ENCODE measurements at regions not wholly inside any gene's neighbourhood (a gene's known extent, or its start where the extent isn't known, plus 50 kb on each side); places are given as distances from the start of the nearest gene placed in this dataset.
A peak's percentile ranks its signal among the peaks of the same experiment; 100 is the strongest.
"Not testable (repeated sequence)": the region's sequence is repeated elsewhere in the genome, so short reads cannot be mapped to it uniquely, and the experiment has no call there.

- DNase-seq, result no peak
Measured at GRCh38 chr7:112930787-112931186, 140.6 kb upstream of the TMEM168 start.

- DNase-seq, result no peak
Measured at GRCh38 chr7:112929421-112929820, 139.2 kb upstream of the TMEM168 start.

DNA sequence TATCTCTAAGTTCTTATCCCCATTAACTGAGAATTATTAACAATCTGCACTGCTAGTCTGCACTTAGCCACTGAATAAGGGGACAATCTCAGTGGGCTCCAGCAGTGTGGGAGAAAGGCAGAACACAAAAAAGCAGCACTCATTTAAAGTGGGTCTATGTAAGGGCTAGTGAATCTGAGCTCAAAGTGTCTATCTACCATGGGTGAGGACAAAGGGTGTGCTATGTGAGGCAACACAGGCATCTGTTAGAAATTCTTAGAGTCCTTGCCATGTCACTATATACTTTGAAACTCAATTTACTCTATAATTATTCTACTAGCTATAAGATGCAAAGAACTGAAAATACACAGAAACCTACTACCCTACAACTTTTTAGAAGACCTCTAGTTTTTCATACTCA, 135.8 kb upstream of the TMEM168 start:
- DNase-seq, result no peak

DNA sequence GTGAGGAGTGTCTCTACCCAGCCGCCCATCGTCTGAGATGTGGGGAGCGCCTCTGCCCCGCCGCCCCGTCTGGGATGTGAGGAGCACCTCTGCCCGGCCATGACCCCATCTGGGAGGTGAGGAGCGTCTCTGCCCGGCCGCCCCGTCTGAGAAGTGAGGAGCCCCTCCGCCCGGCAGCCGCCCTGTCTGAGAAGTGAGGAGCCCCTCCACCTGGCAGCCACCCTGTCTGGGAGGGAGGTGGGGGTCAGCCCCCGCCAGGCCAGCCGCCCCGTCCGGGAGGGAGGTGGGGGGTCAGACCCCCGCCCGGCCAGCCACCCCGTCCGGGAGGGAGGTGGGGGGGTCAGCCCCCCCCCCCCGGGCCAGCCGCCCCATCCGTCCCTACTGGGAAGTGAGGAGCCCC, 132.4 kb upstream of the TMEM168 start:
- not testable (repeated sequence) for DNase-seq

- not testable (repeated sequence) for DNase-seq
Measured at GRCh38 chr7:112916431-112916830, 126.2 kb upstream of the TMEM168 start.

DNA sequence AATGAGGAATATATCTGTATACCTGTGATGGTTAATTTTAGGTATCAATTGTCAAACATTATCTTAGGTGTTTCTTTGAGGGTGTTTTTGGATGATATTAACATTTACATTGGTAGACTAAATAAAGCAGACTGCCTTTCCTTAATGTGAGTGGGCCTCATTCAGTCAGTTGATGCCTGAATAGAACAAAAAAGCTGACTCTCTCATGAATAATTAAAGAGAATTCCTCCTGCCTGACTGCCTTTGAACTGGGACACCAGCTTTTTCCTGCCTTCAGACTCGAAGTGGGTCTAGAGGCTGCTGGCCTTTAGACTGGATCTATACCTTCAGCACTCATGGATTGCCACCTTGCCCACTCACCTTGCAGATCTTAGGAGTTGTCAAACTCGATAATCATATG, 117.9 kb upstream of the TMEM168 start:
- no peak for DNase-seq

- no peak for DNase-seq
Measured at GRCh38 chr7:112907658-112908057, 117.5 kb upstream of the TMEM168 start.

DNA sequence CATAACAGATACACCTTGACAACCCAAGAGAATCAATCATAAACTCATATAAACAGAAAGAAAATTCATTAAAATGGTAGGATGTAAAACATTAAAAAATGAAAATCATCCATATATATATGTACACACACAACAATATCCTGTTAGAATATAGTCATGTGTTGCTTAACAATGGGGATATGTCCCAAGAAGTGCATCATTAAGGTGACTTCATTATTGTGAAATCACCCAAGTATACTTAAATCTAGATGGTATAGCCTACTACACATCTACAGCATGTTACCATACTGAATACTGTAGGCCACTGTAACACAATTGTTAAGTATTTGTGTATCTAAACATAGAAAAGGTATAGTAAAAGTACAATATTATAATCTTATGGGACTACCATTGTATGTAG, 115.8 kb upstream of the TMEM168 start:
- DNase-seq, result no peak

GRCh38 chr7:112905413-112905812, 115.2 kb upstream of the TMEM168 start:
- DNase-seq, result no peak

DNA sequence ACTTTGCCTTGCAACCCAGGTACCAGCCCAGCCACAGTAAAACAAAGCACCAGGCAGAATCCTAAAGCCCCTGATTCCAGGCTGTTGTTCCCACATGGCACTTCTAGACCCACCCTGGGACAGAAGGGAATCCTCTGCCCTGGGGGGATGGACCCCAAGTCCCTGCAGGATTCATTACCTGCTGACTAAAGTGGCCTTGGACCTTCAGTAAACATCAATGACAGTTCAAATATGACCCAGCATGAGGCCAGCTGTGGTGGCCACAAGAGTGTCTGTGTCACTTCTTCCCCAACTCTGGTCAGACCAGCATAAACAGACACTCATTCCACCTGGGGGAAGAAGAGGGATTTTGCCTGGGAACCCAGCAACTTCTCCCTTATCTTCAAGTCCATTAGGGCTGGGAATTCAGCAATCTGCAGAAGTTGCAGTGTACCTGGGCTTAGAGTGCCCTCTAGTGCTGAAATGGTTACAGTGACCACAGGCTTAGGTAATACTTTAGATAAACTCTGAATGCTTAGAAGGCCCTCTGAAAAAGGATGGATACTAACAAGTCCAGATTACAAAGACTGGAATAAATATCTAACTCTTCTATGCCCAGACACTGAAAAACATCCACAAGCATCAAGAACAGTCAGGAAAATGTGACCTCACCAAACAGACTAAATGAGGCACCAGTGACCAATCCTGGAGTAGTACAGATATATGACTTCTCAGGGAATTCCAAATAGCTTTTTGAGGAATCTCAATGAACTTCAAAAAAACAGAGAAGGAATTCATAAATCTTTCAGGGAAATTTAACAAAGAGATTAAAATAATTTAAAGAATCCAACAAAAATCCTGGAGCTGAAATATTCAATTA, 108.5 kb upstream of the TMEM168 start:
- DNase-seq, result peak; percentile 12 to 43

GRCh38 chr7:112897839-112898431, 107.7 kb upstream of the TMEM168 start:
- DNase-seq, result no peak

DNA sequence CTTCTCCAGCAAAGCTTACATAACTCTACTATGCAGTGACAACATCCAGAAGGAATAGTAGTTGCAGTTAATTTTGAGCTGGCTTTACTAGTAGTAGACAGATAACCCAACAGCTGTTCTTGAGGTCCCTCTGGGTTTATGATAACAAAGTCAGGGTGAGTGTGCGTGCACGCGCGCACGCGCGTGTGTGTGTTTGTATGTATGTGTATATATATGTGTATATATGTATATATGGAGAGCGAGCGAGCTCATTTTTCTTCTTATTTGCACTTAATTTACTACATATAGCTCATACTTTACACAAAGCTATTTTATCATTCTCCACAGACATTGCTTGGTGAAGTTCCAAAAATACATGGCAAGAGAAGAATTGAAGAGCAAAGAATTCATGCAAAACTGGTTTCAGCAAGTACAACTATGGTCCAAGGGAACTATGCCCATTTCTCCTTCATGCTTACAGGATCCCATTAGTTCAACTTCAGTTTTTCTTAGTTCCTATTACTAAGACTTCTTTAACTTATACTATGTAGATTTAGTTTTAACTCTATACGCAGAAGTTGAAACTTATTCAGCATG, 105.9 kb upstream of the TMEM168 start:
- no peak for DNase-seq

- DNase-seq, result no peak
Measured at GRCh38 chr7:112892263-112892662, 102.1 kb upstream of the TMEM168 start.

- DNase-seq, result no peak
Measured at GRCh38 chr7:112891698-112892097, 101.5 kb upstream of the TMEM168 start.

- no peak for DNase-seq
Measured at GRCh38 chr7:112889834-112890438, 99.7 kb upstream of the TMEM168 start.

DNA sequence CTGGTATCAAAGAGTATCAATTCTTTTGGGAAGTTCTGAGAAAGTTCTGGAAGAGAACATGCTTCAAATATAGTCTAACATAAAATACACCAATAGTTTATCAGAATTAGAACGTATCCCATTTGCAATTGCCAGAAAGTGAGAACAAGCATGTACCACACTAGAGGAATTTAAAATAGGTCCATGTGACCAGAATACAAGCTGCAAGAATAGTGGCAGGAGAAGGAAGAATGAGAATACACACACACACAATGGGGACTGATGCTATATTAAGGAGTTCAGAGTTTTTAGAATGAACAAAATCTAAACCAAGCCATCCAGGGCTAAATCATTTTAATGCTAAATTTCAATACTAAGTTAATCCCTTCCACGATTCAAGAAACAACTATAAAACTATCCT, 99.1 kb upstream of the TMEM168 start:
- DNase-seq, result no peak

DNA sequence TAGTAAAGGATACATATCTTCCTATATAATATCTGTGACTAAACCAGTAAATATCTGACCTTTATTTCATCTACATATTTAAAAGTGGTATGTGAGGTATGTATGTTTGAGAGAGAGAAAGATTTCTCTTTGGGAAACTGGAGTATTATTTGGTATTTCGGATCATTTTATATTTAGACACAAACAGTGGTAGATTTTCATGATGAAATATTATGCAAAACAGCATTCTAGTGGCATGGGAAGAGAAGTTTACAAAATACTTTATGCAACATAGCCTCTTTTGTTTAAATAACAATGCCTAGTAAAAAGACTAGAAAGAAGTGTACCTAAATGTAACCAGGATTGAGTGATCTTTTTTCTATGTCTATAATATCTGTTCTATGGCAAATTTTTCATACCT, 98.6 kb upstream of the TMEM168 start:
- no peak for DNase-seq

- DNase-seq, result no peak
Measured at GRCh38 chr7:112887976-112888375, 97.8 kb upstream of the TMEM168 start.

DNA sequence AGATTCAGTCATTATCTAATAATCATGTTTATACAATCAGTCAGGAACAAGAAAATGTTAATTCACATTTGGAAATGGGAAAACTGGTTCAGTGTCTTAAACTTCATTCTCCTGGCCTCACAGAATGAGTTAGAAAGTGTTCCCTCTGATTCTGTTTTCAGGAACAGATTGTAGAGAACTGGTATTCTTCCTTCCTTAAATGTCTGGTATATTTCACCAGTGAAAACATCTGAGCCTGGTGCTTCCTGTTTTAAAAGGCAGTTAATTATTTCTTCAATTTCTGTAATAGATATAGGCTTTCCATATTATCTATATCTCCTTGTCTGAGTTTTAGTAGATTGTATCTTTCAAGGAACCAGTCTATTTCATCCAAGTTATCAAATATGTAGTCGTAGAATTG, 97.1 kb upstream of the TMEM168 start:
- no peak for DNase-seq

GRCh38 chr7:112886208-112886607, 96.0 kb upstream of the TMEM168 start:
- no peak for DNase-seq

DNA sequence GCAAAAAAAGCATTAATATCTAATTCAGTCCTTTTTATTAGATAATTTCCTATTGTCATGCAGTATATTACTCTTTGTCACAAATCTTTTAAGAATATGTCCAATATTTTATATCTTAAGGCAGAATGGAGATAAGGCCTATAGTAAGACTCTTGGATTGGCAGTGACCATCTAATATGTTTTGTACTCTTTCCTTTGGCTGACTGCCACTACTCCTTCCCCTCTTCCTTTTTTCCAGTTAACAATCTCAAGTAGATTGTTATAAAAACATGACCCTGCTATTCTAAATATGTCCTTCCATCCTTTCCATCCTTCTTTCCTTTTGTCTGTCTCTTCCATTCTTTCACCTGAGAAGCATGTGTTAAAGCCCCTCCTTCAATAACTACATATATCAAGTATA, 92.8 kb upstream of the TMEM168 start:
- no peak for DNase-seq

GRCh38 chr7:112882511-112882910, 92.3 kb upstream of the TMEM168 start:
- DNase-seq, result no peak

- DNase-seq, result no peak
Measured at GRCh38 chr7:112882022-112882421, 91.8 kb upstream of the TMEM168 start.

Measured in stimulated activated CD4-positive, alpha-beta T cell treated with anti-CD3 and anti-CD28 coated beads, Interleukin-2, amount 100 ng/mL, for 48 hours (primary cell).